Body of pancreas (tissue), 4 donors: ENCODE measurements at regions not wholly inside any gene's neighbourhood (a gene's known extent, or its start where the extent isn't known, plus 50 kb on each side); places are given as distances from the start of the nearest gene placed in this dataset.

Source experiments
- CTCF ChIP-seq, 7 experiments: fragments of 450-650 bp in 4 of 7; fragments of 200-600 bp in 3 of 7; sonication (generic) in 3 of 7; IDR thresholded peaks; one replicate each; pipeline ENCODE4 v1.5.1; 2016 to 2019; ENCODE audit warnings: antibody characterized with exemption in 7 of 7
- POLR2A ChIP-seq, 3 donors: fragments of 450-650 bp; IDR thresholded peaks; one replicate each; pipeline ENCODE4 v1.6.1; 2016; ENCODE audit warnings: antibody characterized with exemption in 3 of 3, mild to moderate bottlenecking in 2 of 3

DNA sequence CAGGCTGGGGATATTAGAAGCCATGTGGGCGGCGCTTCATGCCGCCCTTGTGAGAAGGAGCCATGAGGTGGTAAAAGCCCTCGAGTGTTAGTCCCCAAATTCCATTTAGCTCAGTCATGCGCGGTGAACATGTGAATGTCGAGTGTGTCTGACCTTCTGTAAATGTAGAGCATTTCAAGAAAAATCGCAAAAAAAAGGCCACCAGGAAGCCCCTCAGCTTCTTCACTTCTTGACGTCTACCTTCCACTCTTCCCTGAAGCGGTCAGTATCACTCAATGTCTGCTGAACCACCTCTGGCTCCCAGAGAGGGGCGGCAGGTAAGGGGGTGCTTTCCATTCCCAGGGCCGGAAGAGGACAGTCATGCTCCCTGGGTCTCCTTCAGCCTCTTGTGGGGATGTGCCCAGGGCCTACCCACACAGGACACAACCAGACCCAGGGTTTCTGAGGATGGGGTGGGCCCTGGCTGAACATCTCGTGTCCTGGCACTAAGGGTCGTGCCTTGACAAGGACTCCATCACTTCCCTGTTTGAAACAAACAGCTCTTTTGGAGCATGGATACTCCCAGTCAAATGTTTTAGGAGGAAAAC lies 274.9 kb downstream of the FAM43A start:
- TF ChIP-seq CTCF (IDR thresholded peaks at IDR 0.05) (no peak), POLR2A (IDR thresholded peaks at IDR 0.05) (no peak)
